GF-D8 (cell line): ENCODE measurements at regions not wholly inside any gene's neighbourhood (a gene's known extent, or its start where the extent isn't known, plus 50 kb on each side); places are given as distances from the start of the nearest gene placed in this dataset.

Experiments used
- DNase-seq: peaks from one replicate; lab custom pipeline; 2025; lab: John Stamatoyannopoulos, UW

- no peak for DNase-seq
Measured at GRCh38 chr9:87086221-87086818, 139.0 kb upstream of the GAS1 start.

DNA sequence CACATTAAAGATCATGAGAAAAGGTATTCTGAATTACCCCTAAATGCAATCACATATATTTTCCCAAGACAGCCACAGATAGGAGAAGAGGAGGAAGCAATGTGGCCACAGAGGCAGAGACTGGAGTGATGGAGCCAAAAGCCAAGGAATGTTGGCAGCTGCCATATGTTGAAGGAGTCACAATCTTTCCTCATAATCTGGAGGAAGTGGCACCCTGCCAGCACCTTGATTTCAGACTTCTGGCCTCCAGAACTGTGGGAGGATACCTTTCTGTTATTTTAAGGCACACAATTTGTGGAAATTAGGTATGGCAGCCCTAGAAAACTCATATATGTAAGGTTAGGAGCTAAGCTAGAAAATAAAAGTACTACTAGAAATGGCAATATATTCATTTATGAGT lies 139.9 kb upstream of the GAS1 start:
- DNase-seq = no peak

- no peak for DNase-seq
Measured at GRCh38 chr9:87088192-87088591, 140.9 kb upstream of the GAS1 start.

DNA sequence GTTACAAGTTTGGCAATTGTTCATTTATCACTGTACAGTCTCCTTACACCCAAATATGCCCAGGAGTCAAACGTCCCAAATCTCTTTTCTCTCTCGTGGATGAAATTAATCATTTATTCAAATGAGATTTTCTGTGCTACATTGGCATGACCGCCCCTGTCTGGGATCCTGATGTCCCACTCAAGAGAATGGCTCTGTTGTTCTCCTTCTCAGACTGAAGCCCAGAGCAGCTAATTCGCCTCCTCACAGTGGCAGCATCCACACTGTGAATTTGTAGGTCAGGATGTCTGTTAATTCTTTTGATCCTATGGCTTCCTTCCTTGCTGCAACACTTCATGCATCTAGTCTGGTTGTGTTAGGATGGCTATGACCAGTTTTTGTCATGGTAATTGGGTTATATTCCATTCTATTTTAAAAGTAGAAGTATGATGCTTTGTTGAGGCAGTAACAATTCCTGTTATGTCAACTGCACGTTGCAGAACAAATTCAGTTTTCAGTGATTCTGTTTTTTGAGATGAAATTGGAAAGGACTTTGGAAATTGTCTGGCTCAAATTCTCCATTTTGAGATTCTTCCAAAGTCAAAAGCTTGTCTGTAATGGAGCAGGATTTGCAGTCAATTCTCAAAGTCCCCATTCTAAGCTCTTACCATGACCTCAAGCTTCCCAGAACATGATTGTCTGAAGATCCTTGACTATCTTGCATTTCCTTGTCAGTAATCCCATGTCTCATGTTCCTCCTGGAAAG lies 141.5 kb upstream of the GAS1 start:
- DNase-seq = no peak

DNA sequence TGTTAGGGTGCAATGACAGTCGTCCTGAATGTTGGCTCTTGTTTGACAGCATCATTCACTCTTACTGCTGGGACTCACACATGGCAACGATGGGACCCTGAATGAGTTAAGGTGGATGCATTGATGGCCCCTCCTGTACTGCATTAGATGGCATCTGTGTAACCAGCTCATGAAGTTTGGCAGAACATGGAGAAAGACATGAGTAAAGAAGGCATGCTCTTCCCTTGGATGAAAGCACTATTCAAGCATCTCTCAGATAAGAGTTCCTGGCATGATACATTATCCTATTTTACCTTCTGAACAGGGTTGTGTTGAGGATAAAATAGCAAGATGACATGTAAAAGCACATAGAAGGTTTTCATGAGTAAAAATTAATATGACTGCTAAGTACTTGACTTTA lies 142.2 kb upstream of the GAS1 start:
- DNase-seq = no peak

- no peak for DNase-seq
Measured at GRCh38 chr9:87089929-87090328, 142.6 kb upstream of the GAS1 start.

DNA sequence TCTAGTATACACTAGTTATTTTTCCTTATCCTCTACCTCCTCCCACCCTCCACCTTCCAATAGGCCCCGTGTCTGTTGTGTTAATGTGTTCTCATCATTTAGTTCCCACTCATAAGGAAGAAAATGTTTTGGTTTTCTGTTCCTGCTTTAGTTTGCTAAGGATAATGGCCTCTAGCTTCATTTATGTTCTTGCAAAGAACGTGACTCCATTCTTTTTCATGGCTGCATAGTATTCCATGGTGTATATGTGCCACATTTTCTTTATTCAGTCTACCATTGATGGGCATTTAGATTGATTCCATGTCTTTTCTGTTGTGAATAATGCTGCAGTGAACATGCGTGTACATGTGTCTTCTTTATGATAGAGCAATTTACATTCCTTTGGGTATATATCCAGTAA lies 146.5 kb upstream of the GAS1 start:
- no peak for DNase-seq

DNA sequence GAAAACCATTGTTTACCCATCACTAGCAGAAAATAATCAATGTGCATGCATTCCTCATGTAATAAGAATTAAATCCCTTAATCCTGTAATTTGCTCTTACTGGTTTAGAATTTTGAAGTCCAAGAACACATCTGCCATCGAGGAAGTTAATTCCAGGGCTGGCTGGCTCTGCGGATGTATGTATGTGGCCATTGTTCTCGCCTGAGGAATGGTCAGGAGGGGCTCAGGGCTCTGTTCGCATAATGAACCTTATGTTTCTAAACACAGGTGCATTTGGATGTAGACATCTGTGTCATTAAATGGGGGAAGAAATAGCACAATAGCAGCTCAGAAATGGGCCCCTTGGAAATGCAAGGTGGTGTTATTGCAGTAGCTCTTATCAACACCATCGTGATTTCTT lies 148.6 kb upstream of the GAS1 start:
- no peak for DNase-seq

DNA sequence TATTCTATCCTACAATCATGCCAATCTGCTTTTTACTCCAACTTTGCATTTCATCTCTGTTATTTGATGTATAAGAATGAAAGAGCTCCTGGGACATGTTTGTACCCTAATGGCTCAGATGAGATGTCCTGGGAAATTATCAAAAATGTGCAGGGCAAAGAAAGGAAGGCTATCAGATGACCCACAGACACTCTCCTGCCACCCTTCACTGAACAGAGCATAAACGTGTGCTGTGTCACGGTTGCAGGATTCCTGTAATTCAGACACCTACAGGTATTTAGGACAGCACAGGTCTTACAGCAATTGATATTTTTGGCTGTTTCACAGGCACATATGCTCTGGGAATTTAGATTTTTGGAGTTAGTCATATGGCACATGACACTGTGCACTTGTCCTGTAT lies 149.2 kb upstream of the GAS1 start:
- no peak for DNase-seq

- DNase-seq = no peak
Measured at GRCh38 chr9:87097238-87097637, 149.9 kb upstream of the GAS1 start.

DNA sequence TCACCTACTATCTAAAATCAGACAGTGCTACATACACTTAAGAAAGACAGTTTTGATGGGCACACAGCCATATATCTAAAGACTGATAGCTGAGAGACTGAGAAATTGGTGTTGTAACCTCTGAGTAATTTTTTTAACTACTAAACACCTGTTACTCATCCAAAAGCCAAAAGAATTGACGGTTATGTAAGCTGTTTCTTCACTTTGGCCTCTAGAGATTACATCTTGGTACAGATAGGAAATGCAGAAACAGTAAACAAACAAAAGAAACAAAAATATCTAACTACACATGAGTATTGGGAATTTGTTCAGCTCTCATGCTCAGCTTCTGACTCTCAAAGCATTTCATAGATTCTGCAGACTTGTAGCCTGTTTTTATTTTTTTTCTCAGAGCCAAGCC lies 152.1 kb upstream of the GAS1 start:
- DNase-seq = no peak

DNA sequence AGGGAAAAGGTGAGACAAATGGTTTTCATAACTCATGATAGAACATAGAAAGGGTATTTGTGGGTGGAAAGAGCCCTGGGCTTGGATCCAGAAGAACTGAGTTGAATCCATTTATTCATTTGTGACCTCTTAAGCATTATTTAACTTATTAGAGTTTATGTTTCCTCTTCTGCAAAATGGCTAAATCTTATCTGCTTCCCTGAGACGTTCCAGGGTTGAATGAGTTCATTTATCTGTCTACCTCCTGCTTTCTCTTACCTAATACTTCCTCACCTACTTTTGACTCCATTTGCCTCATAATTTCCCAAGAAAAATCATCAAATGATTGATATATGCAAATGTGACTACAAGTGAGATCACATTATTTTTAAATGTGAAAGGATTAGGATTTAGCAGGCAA lies 152.7 kb upstream of the GAS1 start:
- DNase-seq = no peak

GRCh38 chr9:87102126-87102525 lies 154.8 kb upstream of the GAS1 start:
- DNase-seq = no peak

GRCh38 chr9:87107072-87107471 lies 159.8 kb upstream of the GAS1 start:
- no peak for DNase-seq

- no peak for DNase-seq
Measured at GRCh38 chr9:87108661-87109060, 161.4 kb upstream of the GAS1 start.

- no peak for DNase-seq
Measured at GRCh38 chr9:87109231-87109631, 161.9 kb upstream of the GAS1 start.

GRCh38 chr9:87109851-87110250 lies 162.5 kb upstream of the GAS1 start:
- DNase-seq = no peak

- no peak for DNase-seq
Measured at GRCh38 chr9:87111010-87111409, 163.7 kb upstream of the GAS1 start.

- no peak for DNase-seq
Measured at GRCh38 chr9:87112656-87113055, 165.3 kb upstream of the GAS1 start.

GRCh38 chr9:87113874-87114273 lies 166.6 kb upstream of the GAS1 start:
- DNase-seq = no peak

DNA sequence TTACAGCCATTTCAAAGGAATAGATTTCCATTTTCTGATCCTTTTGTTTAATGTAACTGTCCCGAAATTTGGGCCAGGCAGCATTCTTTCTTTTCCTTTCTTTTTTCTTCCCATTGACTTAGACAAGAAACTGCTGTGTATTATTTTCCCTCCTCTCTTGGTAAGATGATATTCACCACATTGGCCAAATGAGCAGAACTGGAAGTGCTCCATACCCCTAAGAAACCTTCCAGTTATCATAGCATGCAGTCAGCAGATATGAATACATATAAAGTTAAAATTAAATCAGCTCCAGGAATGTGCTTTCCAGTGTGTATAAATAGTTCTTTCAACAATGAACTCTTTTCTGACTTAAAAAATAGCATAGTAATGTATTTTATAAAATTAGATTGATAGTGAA lies 168.5 kb upstream of the GAS1 start:
- no peak for DNase-seq

DNA sequence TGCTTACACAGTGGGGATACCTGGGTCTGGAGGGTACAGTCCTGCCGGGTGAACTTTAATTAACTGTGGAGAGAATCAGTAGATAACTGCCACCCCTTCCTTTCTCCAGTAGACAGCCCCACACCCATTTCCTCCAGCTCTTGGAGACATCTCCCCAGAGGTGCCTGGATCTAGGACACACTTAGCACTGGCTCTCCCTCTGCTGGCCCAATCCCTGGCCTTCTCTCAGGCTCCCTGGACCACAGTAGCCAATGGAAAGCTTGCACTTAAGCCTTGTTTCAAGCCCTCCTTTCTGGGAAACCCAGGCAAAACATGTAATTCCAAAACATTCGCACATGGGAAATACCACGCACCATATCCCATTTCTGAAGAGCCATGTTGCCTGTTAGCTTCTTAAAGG lies 169.2 kb upstream of the GAS1 start:
- DNase-seq = no peak

DNA sequence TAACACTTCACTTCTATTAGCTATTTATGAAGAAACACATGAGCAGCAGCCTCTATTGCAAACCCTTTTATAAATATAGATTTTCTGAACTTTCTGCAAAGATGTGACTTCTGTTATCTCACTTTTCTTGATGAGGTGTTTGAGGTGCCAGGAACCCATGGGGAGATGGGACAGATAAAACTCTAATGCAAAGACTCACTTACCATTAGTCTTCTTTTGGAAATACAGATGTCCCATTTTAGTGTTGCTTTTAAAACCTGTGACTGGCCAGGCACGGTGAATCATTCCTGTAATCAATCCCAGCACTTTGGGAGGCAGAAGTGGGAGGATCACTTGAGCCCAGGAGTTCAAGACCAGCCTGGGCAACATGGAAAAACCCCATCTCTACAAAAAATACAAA lies 171.3 kb upstream of the GAS1 start:
- no peak for DNase-seq

- DNase-seq = no peak
Measured at GRCh38 chr9:87119328-87119881, 172.1 kb upstream of the GAS1 start.
